ENCODE measurements at regions not wholly inside any gene's neighbourhood (a gene's known extent, or its start where the extent isn't known, plus 50 kb on each side); places are given as distances from the start of the nearest gene placed in this dataset.

- TF ChIP-seq CTCF (conservative IDR thresholded peaks at IDR 0.05; ENCODE audit: low read depth, low read length) = no peak
- no peak for TF ChIP-seq EZH2phosphoT487 (IDR thresholded peaks at IDR 0.05; ENCODE audit: borderline replicate concordance, low read length)
- no peak for TF ChIP-seq EZH2 (IDR thresholded peaks at IDR 0.05; ENCODE audit: low read length, unreplicated experiment)
These were observed 54.1 kb upstream of the DTNBP1 start for GRCh38 chr6:15716889-15717288.
